Ascending aorta (tissue), 2 donors: ENCODE measurements at regions not wholly inside any gene's neighbourhood (a gene's known extent, or its start where the extent isn't known, plus 50 kb on each side); places are given as distances from the start of the nearest gene placed in this dataset.
"Not testable (repeated sequence)": the region's sequence is repeated elsewhere in the genome, so short reads cannot be mapped to it uniquely, and the experiment has no call there.

Experiments used
- DNase-seq, 2 donors: peaks; one replicate each; pipeline ENCODE4 v3.0.0-alpha.2; 2019; ENCODE audit warnings: low spot score in 2 of 2
- H3K27ac ChIP-seq, 2 donors: fragments of 200-600 bp; sonication (generic); one replicate each; pipeline ENCODE4 v1.5.1; 2016 to 2017; ENCODE audit warnings: mild to moderate bottlenecking in 1 of 2
- H3K27me3 ChIP-seq: fragments of 200-600 bp; sonication (generic); one replicate; pipeline ENCODE4 v1.5.1; 2017
- H3K36me3 ChIP-seq, 2 donors: fragments of 200-600 bp; sonication (generic); one replicate each; pipeline ENCODE4 v1.5.1; 2016
- H3K4me1 ChIP-seq, 2 donors: fragments of 200-600 bp; sonication (generic); one replicate each; pipeline ENCODE4 v1.5.1; 2016 to 2017; ENCODE audit warnings: mild to moderate bottlenecking in 1 of 2
- H3K4me3 ChIP-seq, 2 donors: fragments of 200-600 bp; sonication (generic); one replicate each; pipeline ENCODE4 v1.5.1; 2016 to 2017; ENCODE audit warnings: mild to moderate bottlenecking in 1 of 2
- H3K9me3 ChIP-seq, 2 donors: fragments of 200-600 bp; sonication (generic); one replicate each; pipeline ENCODE4 v1.5.1; 2016
- intact Hi-C: fragments of 100-400 bp; cut with DNase I; formaldehyde crosslinking; loops from one replicate; pipeline ENCODE4 v1.15.1; 2023
- TF ChIP-seq, protein P1 (sequence below), 3 experiments: fragments of 200-600 bp in 2 of 3; fragments of 450-650 bp in 1 of 3; sonication (generic) in 2 of 3; IDR thresholded peaks; one replicate each; pipeline ENCODE4 v1.5.1; 2016 to 2019; ENCODE audit warnings: antibody characterized with exemption in 3 of 3, mild to moderate bottlenecking in 1 of 3, moderate library complexity in 1 of 3

DNA sequence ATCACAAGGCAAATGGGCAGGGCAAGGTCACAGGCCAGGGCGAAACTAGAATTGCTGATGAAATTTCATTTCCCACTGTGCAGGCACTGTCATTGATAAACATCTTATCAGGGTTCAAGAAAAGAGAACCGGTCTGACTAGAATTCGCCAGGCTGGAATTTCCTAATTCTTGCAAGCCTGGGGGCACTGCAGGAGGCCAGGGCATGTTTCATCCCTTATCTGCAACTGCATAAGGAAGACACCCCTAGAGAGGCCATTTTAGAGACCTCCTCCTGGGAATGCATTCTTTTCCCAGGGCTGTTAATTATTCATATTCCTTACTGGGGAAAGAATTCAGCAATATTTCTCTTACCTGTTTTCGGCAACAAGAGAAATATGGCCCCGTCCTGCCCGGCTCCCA, 266.2 kb upstream of the CYLC2 start:
- no peak for DNase-seq
- H3K36me3 ChIP-seq: no peaks in the 10 kb centered on the region
- intact Hi-C loops: no loop called here

DNA sequence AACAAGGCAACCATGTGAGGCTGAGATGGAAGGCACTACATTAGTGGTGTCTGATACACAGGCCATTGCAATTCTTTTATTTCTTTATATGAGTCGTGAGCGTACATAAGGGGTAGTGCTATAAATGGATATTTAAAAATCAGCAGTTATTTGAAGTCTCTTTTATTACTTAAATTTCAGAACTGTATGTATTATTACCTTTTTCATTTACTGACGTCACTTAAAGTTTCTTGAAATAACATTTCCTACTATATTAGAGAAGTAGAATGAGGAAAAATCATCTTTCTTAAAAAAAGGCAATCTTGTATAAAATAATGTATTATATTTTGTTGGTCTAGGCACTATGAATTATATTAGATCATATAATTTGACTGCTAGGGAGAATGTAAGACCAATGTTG, 280.9 kb upstream of the CYLC2 start:
- Histone ChIP-seq H3K9me3 (peaks cover 0 to 13% of the 10 kb centered on the region in 2 donors), H3K36me3 (no peaks in the 10 kb centered on the region), H3K27ac (no peak overlapping the region), H3K4me1 (no peaks in the 10 kb centered on the region), H3K4me3 (no peak overlapping the region), H3K27me3 (no peaks in the 10 kb centered on the region)
- intact Hi-C loops: no loop called here
- no peak for DNase-seq
- TF ChIP-seq, protein P1, sequence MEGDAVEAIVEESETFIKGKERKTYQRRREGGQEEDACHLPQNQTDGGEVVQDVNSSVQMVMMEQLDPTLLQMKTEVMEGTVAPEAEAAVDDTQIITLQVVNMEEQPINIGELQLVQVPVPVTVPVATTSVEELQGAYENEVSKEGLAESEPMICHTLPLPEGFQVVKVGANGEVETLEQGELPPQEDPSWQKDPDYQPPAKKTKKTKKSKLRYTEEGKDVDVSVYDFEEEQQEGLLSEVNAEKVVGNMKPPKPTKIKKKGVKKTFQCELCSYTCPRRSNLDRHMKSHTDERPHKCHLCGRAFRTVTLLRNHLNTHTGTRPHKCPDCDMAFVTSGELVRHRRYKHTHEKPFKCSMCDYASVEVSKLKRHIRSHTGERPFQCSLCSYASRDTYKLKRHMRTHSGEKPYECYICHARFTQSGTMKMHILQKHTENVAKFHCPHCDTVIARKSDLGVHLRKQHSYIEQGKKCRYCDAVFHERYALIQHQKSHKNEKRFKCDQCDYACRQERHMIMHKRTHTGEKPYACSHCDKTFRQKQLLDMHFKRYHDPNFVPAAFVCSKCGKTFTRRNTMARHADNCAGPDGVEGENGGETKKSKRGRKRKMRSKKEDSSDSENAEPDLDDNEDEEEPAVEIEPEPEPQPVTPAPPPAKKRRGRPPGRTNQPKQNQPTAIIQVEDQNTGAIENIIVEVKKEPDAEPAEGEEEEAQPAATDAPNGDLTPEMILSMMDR (IDR thresholded peaks at IDR 0.05): no peak

More for the DNA sequence above, 266.2 kb upstream of the CYLC2 start:
- TF ChIP-seq, protein P1 (IDR thresholded peaks at IDR 0.05): no peak
- Histone ChIP-seq H3K4me3 (no peak overlapping the region), H3K9me3 (peaks cover 0 to 7% of the 10 kb centered on the region in 2 donors), H3K27ac (no peak overlapping the region), H3K27me3 (no peaks in the 10 kb centered on the region), H3K4me1 (no peaks in the 10 kb centered on the region)

DNA sequence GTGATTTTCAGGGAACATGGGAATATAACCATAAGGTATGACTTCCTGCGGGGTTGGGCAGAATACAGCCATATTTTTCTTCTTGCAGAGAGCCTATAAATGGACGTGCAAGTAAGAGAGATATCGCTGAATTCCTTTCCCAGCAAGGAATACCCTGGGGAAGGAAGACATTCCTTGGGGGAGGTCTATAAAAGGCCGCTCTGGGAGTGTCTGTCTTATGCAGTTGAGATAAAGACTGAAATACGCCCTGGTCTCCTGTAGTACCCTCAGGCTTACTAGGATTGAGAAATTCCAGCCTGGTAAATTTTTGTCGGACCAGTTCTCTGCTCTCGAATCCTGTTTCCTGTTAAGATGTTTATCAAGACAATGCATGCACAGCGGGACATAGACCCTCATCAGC, 282.2 kb upstream of the CYLC2 start:
- H3K27me3 ChIP-seq, H3K4me1 ChIP-seq, H3K36me3 ChIP-seq, intact Hi-C loops, DNase-seq, H3K27ac ChIP-seq, H3K4me3 ChIP-seq: not testable (repeated sequence)
- peaks cover 0 to 13% of the 10 kb centered on the region in 2 donors for H3K9me3 ChIP-seq

DNA sequence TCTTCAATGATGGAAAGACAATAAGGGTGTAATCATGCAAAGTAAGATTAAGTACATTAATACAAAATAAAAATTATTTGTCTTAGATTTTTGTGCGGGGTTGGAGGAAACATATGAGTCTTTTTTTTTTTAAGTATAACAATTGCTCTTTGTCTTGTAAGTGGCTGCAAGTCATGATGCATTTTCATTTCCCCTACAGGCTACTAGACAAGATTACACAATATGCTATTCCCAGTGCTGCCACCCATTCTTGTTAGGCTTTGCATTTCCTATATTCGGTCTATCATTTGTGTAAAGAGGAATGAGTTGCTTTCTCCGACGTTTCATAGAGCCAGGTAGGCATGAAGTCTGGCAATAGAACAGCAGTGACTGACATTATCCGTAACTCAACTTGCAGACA, 294.2 kb upstream of the CYLC2 start:
- Histone ChIP-seq H3K27me3 (no peaks in the 10 kb centered on the region), H3K4me3 (no peak overlapping the region), H3K27ac (no peak overlapping the region), H3K36me3 (no peaks in the 10 kb centered on the region), H3K4me1 (no peaks in the 10 kb centered on the region), H3K9me3 (no peaks in the 10 kb centered on the region)
- intact Hi-C loops: no loop called here
- TF ChIP-seq, protein P1 (IDR thresholded peaks at IDR 0.05): no peak
- DNase-seq: no peak

DNA sequence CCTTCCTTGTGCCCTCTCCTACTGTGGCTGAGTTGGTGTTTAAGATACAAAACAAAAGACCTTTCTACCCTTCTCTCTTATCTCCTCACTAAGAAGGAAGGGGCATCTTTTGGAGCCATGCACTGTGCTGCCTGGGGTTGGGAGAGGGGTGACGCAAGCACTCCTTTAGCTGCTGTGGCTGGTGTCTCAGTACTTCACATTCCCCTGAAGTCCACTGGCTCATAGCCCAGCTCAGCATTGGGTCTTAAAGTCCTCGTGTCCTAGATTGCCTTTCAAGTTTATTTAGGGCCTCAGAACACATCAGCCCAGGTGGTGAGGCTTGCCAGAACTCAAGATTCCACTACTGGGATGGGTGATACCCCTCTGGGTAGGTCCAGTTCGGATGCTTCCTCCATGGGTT, 325.9 kb upstream of the CYLC2 start:
- Histone ChIP-seq H3K36me3 (no peaks in the 10 kb centered on the region), H3K9me3 (no peaks in the 10 kb centered on the region), H3K27ac (no peak overlapping the region), H3K27me3 (no peaks in the 10 kb centered on the region), H3K4me3 (no peak overlapping the region), H3K4me1 (no peaks in the 10 kb centered on the region)
- no peak for DNase-seq
- TF ChIP-seq, protein P1 (IDR thresholded peaks at IDR 0.05): no peak
- intact Hi-C loops: no loop called here

DNA sequence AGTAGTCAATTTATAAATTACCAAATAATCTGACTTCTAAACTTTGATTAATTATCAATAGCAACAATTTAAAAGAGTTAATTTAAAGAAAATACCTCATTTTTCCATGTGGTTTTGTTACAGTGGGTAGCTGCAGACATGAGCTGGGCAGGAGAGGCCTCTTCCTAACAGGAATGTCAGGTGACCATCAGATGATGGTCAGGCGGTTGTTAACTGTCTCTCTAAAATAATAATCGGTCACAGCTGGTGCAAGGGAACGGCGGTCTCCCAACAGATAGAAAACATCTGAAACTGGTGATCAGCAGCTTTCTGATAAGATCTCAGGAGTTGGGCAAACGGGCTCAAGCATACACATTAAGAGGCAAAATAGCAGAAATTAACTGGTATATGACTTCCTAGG, 342.7 kb upstream of the CYLC2 start:
- intact Hi-C loops: no loop called here
- H3K27ac ChIP-seq: no peak overlapping the region
- no peaks in the 10 kb centered on the region for H3K9me3 ChIP-seq
- no peak for DNase-seq
- H3K36me3 ChIP-seq: no peaks in the 10 kb centered on the region
- no peaks in the 10 kb centered on the region for H3K27me3 ChIP-seq
- H3K4me3 ChIP-seq: no peak overlapping the region
- H3K4me1 ChIP-seq: no peaks in the 10 kb centered on the region
- TF ChIP-seq, protein P1 (IDR thresholded peaks at IDR 0.05): no peak
